Stimulated activated CD4-positive, alpha-beta T cell treated with anti-CD3 and anti-CD28 coated beads, Interleukin-12 subunit alpha, Interleukin-12 subunit beta, amount 100 ng/mL, for 4 hours (primary cell): ENCODE measurements at regions not wholly inside any gene's neighbourhood (a gene's known extent, or its start where the extent isn't known, plus 50 kb on each side); places are given as distances from the start of the nearest gene placed in this dataset.

Experiments
- DNase-seq: peaks from one replicate; pipeline ENCODE4 v3.0.0-alpha.2; 2020

DNA sequence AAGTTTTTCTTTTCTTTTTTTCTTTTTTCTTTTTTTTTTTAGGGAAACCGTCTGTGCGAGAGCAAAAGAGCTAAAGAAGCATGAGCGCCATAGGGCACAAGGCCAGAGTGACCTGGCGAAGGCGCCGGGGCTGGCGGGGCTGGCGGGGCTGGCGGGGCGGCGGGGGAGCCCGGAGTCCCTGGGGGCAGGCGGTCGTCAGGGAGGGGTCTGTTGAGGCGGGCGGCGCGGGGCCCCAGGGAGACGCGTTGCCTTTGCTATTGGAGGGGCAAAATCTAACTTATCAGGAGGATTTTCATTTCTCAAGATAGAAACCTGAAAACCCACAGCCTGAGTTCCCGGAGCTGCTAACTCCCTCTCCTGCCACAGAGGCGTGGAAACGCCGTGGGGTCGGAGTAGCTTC, 135.6 kb upstream of the SMAD1 start:
- DNase-seq, result no peak

DNA sequence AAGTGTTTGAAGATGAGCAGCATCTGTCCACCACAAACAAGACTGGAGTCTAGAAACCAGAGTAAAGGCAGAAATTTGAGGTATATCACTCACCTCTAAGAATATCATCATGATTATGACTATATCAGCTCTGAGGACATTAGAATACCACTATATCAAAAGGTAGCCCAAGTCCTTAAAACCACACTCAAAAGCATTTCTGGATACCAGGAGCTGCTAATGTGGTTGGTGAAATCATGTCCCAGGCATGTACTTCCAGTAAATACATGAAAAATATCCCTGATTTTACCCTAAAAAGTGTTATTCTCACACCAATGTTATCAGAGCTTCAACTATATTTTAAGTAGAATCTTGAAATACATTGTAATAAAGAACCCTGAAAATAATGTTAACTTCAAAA, 136.3 kb upstream of the SMAD1 start:
- DNase-seq, result no peak

DNA sequence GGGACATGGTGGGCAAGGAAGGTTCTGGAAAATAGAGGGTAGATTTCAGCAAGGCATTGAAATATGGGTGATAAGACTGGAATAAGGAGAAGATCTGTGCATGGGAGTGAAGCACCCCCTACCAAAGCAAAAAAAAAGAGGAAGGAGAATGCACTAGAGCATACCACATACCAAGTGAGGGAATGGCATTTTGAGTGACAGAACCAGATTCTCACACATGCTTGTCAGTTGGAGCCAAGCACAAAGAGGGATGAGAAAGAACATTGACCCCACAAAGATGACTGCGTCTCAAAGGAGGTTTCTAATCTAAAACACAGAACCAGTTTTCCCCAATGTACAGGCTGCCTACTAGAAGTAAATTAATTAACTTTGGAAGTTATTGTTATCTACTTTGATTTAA, 140.3 kb upstream of the SMAD1 start:
- DNase-seq, result no peak

DNA sequence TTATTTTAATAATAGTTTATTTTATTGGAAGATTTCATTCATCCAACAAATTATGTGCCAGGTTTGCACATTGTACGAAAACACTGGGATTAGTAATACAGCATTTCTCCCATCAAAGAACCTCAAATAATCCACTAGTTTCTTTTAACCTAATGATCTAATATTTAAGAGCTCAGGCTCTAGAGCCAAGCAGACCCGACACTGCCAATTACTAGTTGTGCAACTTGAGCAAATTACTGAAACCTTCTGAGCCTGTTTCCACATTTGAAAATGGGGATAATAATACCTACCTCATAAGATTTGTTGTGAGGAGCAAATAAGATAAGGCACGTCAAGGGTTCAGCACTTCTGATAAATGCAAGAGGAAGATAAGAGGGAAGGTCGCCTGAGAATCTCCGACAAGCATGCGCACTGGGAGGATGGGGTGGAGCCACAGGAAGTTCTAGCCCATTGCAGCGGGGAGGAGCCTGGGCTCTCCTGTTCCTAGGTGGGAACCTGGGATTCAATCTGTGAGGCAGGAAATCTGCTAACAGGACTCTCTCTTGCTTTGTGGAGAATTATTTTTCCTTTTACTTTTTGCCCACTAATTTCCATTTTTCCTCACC, 141.5 kb upstream of the SMAD1 start:
- no peak for DNase-seq

DNA sequence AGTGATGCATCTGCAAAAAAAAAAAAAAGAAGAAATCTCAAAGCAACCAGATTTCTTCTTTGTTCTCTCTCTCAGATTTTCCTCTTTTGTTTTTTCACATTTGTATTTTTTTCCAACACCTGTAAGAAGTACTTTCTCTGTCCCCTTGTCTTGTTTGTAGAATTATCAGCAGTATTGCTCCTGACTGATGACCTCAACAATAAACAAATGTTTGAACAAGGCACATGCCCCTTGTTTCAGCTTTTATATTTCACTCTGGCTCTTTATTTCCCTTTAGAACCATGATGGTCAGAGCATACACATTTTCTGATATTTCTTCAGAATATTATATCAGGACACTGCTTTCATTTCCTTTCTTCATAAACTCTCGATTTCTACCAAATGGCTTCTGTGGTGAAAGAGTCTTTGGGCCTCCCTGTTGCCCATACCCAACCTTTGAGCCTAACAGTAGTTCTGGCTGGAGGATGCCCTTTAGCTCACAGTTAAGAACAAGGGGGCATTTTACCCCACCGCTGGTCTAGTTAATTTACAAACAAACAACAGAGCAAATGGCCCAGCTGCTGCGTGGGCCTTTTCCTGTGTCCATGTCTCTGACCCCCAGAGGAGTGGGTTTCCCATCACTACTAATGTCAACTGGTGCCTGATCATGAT, 142.5 kb upstream of the SMAD1 start:
- DNase-seq, result no peak

DNA sequence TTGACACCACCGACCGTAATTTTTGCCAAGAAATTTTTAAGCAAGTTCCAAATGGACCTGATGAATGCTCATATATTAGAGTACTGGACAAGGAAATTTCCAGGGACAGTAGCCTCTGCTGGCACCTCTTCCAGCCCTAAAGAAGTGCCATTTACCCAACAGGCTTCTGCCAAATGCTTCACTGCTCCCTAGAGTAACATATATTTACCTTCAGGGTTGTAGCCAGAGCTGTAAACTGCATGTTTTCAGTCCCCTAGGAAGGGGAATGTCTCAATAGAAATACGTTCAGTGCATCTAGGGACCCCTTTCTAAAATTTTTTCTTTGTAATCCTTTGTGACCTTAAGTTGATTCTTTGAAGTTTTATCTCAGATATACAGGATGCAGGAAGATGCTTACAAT, 143.1 kb upstream of the SMAD1 start:
- no peak for DNase-seq

DNA sequence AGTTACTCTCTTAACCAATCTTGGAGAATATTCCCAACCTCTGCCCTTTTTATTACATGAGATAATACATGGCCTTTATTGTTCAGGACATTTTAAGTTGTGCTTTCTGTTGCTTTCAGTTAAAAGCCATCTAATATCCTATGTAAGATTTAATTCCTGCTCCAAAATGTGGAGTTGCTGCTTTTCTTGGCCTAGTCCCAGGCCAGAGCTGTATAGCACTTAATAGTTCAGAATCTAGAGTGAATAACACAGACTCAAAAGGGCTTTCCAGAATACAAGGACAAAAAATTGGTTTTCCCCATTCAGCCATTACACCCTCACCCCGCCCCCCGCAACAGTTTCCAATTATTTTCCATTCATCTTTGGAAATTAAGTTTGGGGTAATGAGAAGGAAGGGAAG, 144.3 kb upstream of the SMAD1 start:
- no peak for DNase-seq

DNA sequence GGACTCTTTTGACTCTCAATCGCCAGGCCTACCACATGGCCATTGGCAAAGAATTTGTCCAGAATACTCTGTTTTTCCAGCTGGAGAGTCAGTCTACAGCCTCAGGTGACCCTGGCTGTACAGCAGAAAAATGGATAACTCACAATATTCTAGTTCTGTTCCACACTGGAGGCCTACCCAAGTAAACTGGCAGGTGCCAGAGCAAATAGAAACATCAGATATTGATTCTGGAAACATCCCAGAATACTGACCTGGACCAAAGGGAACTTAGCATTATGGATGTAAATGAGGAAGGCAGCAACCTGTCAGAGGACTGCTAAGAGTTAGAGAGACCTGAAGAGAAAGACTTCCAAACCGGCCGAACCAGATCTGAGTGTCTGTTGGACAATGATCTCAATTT, 147.9 kb upstream of the SMAD1 start:
- DNase-seq, result no peak

DNA sequence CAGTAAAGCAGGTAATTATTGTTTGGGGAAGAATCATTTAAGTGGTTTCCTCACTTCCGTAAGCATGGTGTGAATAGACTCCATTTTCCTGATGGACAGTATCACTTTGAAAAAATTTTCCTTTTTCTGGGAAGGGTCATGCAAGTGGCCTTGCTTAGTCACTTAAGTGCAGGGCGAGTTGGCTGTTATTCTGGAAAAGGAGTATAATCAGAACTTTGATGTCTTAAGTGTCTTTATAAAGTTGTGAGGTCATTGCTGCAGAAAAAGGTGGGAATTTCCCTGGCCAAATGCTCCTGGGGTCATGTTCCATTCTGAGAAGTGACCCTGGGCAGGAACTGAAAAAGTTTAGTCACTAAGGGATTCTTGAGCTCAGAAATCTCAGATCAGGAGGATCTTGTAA, 146.1 kb upstream of the OTUD4 start:
- no peak for DNase-seq

DNA sequence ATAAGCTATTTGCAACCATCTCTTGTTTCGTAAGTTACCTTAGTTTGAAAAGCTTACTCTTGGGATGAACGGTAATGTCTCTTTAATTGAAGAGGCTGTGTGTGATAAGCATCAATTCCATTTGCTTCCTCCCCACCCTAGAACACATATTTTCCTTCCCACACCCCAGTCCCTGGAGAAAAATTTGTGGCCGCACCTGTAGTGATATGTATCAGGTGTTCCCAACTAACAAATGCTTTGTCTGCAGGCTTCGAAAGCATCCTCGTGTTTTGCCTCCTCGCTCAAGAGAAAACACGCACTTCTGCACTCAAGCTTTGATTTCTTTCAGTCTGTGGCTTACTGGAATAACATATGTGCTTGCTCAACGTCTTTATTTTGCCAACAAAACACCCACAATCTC, 143.8 kb upstream of the OTUD4 start:
- no peak for DNase-seq

DNA sequence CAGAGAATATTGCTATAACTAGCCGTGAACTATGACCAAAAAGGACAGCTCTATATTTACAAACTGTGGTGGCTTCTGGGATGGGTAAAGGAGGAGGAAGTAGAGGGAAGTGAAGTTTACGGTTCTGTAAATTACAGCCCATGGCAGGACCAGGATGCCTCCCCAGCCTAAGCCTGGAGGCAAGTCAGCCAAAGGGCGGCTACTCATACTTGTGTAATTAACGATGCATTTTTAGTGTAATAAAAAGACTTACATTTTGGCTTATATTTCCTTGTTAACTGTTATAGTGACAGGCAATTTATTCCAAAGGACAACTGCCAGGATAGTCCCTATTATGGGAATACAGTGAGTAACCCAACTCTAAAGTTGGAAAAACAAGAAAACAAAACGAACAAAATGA, 139.9 kb upstream of the OTUD4 start:
- no peak for DNase-seq

DNA sequence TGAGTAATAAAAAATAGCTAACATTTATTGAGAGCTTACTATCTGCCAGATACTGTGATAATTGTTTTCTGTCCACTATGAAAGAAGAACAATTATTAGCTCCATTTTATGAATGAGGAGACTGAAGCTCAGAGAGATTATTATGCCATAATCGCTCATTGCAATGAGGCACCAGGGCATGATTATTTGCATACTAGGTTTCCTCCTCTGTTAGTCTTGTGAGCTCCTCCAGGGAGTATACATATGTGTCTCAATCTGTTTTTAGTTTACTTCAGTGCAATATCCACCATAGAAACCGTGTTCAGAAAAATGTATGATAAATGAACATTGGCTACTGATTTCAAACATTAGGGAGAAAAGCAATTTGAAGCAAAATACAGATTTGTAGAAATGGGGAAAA, 139.4 kb upstream of the OTUD4 start:
- DNase-seq, result no peak

DNA sequence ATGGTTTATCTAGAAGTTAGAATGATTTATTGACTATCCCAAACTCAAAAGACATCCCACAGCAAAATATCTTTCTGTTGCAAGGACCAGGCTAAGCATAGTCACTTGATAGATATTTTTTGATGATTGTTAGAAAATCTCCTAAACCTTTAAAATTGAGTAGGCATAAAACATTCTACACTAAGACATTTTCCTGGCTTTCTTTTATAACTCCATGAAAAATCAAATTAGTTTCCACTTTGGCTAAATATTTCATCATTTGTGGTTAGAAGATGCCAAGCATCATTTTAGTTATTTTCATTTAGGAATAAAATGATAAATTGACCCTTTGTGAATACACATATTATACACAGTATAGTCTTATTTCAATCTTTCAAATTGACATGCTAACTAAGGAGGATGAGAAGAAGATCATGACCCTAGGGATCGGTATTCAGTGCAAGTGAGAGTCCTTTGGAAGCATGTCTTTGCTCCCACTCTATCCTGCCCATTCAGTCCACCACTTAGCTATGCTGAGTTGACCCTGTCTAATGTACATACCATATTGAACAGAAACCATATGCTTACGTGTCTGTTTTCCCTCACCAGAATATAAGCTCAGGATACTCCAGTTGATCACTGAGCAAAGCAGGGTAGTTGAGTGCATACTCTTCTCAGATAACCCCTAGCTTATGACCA, 136.6 kb upstream of the OTUD4 start:
- DNase-seq, result no peak

DNA sequence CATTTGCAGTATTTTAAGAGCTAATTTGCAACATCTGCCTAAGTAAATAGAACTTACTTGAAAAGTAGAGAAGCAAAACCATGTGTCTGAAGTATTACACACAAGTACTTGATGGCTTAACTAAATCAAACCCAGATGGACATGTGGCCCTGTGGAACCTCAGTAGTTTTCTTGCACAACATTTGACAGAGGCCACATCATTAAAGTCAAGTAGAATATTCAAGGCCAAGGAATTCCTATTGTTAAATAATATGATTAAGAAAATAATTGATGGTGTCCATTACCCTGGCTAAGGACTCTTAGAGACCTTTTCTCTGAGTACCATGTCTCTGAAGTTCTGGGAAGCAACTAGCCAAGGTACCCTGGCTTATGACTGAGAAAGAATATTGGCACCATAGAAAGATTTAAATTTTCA, 135.4 kb upstream of the OTUD4 start:
- no peak for DNase-seq

DNA sequence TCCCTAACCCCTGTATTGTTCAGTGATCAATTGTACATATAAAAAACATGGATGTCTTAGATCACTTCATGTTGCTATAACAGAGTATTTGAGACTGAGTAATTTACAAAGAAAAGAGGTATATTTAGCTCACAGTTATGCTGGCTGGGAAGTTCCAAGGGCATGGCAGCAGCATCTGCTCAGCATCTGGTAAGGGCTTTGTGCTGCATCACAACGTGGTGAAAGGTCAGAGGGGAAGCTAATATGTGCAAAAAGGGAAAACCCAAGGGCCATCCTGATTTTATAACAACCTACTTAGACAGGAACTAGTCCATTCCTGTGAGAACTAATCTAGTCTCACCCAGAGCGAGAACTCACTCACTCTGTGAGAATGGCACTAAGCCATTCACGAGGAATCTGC, 128.2 kb upstream of the OTUD4 start:
- no peak for DNase-seq

DNA sequence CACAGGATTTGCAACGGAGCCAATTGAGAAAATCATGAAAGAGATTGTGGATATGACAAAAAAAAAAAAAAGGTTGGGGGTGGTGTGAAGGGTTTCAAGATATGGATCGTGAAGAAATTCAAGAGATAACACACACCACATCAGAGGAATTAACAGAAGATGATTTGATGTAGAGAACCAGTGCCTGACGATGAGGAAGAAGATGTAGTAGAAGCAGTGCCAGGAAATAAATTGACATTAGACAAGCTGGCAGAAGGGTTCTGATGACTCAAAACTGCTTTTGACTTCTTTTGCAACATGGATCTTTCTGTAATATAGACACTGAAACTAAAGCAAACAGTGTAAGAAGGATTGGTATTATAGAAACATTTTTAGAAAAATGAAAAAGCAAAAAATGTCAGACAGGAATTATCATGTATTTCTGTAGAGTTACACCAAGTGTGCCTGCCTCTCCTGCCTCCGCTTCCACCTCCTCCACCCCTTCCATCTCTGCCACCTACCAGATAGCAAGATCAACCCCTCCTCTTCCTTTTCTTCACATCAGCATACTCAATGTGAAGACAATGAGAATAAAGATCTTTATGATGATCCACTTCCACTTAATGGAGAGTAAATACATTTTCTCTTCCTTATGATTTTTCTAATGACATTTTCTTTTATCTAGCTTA, 127.5 kb upstream of the OTUD4 start:
- DNase-seq, result no peak

DNA sequence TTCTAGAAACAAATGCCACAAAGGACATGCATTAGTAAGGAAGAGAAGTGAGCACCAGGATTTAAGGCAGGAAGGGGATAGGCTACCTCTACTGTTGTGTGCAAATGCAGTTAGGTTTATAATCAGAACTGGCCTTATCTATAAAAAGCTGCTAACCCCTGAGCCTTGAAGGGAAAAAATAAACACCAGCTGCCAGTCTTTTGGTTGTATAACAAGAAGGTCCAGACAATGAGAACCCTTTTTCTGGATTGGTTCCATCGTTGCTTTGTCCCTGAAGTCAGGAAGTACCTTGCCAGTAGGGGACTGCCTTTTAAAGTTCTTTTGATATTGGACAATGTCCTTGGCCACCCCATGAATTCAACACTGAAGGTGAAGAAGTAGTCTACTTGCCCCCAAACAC, 126.7 kb upstream of the OTUD4 start:
- no peak for DNase-seq

DNA sequence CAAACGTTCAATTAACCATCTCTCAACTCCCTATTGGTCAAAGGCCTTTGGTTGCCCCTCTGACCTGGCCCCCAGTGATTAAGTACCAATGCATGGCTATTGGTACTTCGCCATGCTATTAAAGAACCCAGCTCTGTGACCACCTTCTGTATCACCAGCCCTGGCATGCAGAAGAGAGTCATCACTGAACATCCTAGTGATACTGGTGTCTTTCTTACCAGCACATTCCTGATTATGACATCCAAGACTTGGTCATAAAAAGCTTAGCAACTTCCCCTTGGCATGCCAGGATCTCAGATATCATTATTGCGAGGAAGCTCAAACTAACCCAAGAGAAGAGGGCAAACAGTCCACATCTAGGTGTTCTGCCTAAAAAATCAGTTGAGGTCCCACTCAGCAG, 122.3 kb upstream of the OTUD4 start:
- no peak for DNase-seq

DNA sequence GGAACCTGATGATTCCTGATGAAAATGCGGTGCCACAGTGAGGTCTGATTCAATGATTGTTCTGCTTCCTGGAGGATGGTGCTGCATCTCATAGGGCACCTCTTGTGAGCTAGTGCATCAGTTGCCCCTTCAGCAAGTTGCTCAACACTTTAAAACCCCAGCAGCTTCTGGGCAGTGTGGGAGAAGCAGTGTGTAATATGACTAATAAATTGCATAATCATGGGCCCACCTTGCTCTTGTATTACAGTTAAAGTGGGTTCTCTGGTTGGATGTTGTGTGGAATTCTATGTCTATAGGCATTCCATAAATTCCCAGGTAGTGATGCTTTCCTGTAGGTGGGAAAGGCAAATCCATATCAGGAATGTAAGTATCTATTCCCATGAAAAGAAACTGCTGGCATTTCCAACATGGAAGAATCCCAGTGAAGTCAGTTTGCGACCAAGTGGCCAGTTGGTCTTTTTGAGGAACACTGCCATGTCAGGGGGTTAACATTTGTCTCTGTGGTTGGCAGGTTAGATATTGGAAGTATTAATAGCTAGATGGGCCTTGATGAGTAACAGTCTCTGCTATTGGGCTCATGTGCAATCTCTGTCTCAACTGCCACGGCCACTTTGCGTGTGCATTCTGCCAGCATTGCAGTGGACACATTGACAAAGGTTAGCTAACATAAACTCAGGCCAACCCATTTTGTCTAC, 121.1 kb upstream of the OTUD4 start:
- DNase-seq, result no peak

DNA sequence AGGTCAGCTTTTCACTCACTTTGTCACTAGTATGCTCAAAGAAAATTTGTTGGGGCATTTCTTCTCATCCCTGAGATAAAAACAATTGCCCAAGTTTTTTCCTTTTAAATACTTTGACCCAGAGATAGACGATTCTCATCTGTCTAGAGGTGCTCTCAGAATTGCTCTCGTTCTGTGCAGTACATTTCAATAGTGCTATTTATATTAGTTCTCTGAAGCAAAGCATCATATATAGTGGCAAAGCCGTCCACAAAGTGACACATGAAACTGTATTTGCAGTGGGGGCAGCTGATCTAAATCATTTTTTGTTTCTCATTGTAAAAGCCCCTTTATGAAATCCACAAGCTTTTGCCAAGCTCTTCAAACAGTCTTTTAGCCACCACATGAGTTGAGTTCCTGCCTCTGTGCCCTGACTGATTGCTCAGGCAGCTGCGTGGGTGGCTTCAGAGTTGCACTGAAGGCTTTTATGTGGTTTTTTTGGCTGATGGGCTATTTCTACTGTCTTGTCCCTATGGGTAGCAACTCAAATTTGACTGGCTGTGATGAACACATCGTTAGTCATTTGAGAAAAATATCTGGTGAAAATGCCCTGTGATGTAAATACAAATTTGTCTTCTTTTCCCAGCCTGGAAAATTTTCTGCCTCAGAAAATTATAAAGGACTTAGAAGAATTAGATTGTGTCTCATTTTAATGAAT, 119.1 kb upstream of the OTUD4 start:
- peak; percentile 59 for DNase-seq

DNA sequence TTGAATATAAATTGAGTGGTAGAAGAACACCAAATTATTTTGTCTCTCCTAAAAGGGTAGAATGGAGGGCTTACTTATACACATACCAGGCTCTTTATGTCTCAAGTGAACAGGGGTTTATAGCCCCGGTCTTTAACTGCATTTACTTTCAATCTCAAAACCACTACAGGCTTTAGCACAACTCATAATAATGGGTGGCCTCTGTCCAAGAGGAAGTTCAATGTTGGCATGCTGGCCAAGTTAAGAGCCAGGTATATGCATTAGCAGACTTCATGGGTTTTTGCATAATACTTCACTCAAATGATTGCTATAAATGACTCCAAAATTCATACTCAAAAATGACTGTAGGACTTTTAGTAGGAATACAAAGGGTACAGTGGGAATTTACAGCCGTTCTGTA, 118.5 kb upstream of the OTUD4 start:
- no peak for DNase-seq

DNA sequence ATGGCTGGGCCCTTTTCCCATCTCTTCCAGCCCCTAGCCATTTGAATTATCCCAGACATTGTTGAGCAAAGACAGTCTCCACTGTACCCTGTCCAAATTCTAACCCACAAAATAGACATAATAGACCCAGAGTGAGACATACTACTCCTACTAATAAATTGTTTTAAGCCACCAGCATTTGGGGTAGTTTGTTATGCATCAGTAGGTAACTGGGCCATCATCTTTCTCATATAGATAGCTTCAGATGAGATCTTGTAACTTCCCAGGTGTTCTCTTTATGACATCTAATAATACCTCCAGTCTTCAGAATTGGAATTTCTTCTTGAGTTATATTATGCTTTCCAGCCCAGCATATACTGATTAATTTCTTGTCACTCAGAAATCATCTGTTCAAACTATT, 117.2 kb upstream of the OTUD4 start:
- no peak for DNase-seq

DNA sequence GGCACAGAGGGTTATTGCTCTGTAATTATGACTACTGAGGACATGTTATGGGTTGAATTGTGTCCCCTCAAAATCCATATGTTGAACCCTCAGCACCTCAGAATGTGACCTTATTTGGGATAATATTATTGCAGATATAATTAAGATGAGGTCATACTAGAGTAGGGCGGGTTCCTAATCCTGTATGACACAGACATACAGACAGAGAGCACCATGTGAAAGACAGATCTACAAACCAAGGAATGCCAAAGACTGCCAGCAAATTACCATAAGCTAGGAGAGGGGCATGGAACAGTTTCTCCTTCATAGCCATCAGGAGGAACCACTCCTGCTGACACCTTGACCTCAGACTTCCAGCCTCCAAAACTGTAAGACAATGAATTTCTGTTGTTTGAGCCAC, 115.2 kb upstream of the OTUD4 start:
- no peak for DNase-seq
